Stimulated activated naive CD8-positive, alpha-beta T cell treated with anti-CD3 and anti-CD28 coated beads, Interleukin-15, Interleukin-2, amounts not matched to agents 100 U/mL and 50 U/mL, for 24 hours (primary cell): ENCODE measurements at regions not wholly inside any gene's neighbourhood (a gene's known extent, or its start where the extent isn't known, plus 50 kb on each side); places are given as distances from the start of the nearest gene placed in this dataset.

ENCODE experiments used
- ATAC-seq: fragments of 150-1000 bp; cut with Tn5 transposase; one replicate; pipeline ENCODE4 v1.10.0; 2021
- DNase-seq: peaks from one replicate; pipeline ENCODE4 v3.0.0; 2021

DNA sequence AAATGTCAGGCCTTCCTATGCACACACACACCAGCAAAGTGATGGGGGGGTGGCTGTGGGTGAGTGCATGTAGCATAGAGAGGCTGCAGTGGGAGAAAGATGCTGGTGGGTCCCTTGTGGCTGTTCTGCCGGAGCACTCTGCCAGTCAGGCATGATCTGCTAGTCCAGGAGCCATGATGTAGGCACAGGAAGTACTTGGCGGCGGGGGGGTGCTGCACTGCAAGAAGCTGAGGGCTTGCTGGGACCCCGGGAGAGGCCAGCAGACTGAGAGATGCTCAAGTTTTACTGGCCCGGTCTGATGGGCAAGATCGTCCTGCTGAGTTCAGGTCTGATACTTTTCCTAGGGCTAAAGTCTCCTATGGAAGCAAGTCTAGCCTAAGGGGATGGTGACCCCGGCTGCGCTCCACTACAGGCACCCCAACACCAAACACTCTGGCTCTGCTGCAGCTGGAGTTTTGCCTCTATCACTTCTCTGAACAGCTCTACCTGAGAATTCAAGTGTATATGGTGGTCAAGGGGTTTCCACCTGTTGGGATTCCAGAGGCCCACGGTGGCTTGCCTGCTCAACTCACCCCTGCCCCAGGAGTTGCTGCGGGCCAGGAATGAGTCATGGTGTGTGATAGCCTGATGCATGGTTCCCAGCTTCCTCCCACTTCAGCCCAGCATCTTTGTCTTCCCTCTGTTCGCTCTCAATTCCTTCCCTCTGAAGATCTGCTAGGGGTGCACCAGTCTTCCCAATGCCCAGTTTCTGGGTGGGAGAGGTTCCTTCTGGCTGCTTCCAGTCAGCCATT is 971.8 kb upstream of the ADGRB3 start:
- DNase-seq = no peak

GRCh38 chr6:67653561-67653960 is 981.5 kb upstream of the ADGRB3 start:
- DNase-seq (no peak), ATAC-seq (no peak)

More for the DNA sequence above, 971.8 kb upstream of the ADGRB3 start:
- no peak for ATAC-seq

GRCh38 chr6:67646550-67646949 is 988.5 kb upstream of the ADGRB3 start:
- DNase-seq = no peak
- ATAC-seq = no peak

GRCh38 chr6:67643281-67643680 is 991.8 kb upstream of the ADGRB3 start:
- no peak for DNase-seq
- ATAC-seq = no peak

GRCh38 chr6:67642582-67642981 is 992.5 kb upstream of the ADGRB3 start:
- no peak for ATAC-seq
- DNase-seq = no peak

DNA sequence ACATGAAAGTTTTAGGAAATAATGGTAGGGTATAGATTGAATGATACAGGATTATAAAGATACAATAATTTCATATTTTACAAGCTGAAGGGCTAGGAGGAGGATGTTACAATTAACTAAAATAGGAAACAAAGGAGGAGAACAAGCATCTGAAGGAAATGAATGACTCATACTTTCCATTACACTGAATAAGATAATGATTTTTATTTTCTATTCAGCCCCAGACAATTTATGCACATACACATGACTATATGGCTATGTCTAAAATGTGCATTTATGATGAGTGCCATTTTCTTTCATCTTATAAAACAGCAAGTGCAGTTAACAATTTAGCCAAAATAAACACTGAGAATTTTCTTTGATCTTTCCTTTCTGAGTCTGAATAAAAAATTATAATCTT is 994.6 kb upstream of the ADGRB3 start:
- DNase-seq (no peak), ATAC-seq (no peak)

DNA sequence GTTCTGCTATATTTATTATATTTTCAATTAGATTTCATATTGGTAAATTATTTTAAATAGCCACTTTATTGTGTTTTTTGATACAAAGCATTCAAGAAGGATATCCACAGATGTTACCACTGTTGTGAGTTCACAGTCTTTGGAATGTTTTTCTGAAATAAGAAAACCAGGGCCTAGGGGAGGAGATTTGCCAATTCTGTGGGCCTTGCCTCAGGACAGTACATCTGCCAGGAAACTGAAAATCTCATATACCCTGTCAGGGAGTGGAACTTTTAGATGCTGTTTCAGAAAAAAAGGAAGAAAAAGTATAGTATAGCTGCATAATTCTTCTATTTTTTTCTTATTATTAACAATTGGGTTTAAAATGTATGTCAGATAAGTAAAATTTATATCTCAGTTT is 995.9 kb upstream of the ADGRB3 start:
- no peak for DNase-seq
- ATAC-seq = no peak

DNA sequence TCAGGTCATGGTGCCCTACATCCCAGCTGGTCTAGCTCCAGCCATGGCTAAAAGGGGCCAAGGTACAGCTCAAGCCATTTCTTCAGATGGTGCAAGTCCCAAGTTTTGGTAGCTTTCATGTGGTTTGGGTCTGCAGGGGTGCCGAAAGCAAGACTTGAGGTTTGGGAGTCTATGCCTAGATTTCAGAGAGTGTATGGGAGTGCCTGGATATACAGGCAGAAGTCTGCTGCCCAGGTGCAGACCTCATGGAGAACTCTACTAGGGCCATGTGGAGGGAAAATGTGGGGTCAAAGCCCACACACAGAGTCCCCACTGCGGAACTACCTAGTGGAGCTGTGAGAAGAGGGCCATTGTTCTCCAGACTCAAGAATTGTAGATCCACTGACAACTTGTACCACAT is 1000.9 kb upstream of the ADGRB3 start:
- ATAC-seq (no peak), DNase-seq (no peak)

- no peak for ATAC-seq
- no peak for DNase-seq
Measured at GRCh38 chr6:67633058-67633457, 1002.0 kb upstream of the ADGRB3 start.

DNA sequence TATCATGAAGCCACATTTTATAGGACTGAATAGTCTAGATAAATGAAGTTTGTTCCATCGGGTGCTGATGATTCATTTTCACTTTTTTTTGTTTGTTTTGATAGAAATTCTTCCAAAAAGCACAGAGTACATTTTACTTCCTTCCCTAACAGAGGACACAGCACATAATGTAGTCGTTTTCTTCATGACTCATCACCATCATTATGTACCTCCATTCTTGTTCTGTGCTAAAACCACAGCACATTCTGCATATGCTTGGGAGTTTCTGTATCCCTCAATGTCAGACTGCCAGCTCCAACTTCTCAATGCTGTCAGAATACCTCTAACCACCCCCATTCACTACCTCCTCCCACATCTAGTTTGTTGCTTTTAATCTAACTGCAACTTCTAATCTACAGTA is 1004.9 kb upstream of the ADGRB3 start:
- ATAC-seq = no peak
- DNase-seq = no peak

GRCh38 chr6:67629258-67629657 is 1005.8 kb upstream of the ADGRB3 start:
- ATAC-seq (no peak), DNase-seq (no peak)

DNA sequence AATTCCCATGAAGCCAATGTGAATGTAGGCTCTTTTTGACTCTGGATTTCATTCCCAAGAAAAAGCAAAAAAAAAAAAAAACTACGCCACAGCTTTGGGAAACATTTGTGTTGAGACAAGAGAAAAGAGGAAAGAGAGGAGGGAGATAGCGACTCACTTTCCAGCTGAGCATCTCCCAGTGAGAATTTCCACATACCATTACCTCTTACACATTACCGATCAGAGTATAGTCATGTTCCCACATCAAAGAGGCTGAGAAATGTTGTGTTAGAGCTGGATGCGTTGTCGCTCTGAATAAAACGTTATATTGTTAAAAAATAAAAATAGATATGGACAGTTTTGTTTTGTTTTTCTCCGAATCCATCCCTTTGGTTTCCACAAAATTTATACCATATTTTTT is 1019.3 kb upstream of the ADGRB3 start:
- ATAC-seq (no peak), DNase-seq (no peak)

GRCh38 chr6:67608099-67608749 is 1026.9 kb upstream of the ADGRB3 start:
- DNase-seq (no peak), ATAC-seq (no peak)

DNA sequence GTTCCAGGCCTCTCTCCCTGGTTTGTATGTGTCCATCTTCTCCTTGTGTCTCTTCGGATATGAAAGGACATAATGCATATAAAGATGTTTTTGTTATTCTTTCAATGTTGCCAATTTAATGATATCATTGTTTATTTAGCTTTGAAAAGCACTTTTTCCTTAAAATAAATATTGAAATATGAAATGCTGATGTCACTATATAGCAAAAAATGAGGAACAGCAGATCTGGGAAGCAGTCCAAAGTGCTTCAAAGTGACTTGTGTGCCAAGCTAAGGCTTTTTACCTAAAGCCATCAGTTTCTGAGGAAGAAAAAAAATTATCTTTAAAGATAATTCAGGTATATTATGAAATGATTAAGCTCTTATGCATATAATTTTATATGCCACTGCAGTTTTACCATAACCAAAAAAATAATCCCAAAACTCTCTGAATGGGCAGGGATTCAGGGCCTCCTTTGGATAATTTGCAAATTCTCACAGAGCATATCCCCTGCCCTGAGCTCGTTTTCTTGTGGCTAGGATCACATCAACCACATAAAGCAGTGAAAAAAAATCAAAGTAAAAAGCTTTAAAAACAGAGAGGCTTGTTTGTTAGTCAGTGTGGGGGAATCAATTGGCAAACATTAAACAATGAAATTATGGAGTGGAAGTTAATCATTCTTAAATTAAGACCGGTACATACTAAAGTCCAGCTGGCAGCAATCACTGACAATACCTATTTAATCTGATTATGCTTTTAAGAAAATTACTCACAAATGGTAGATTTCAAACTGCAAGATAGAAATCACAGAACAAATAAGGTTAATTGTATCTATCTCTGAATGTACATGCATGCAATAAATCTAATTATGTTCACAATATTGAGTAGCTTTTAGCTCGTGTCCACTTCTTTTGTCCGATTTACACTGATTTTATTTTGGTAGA is 1027.9 kb upstream of the ADGRB3 start:
- ATAC-seq = no peak

GRCh38 chr6:67594366-67594765 is 1040.7 kb upstream of the ADGRB3 start:
- ATAC-seq (no peak), DNase-seq (no peak)

More for the DNA sequence above, 1027.9 kb upstream of the ADGRB3 start:
- no peak for DNase-seq

GRCh38 chr6:67593247-67593646 is 1041.8 kb upstream of the ADGRB3 start:
- DNase-seq (no peak), ATAC-seq (no peak)

GRCh38 chr6:67591910-67592309 is 1043.2 kb upstream of the ADGRB3 start:
- no peak for ATAC-seq
- no peak for DNase-seq

GRCh38 chr6:67567842-67568241 is 1067.2 kb upstream of the ADGRB3 start:
- DNase-seq (no peak), ATAC-seq (no peak)

- no peak for DNase-seq
- no peak for ATAC-seq
Measured at GRCh38 chr6:67563671-67564070, 1071.4 kb upstream of the ADGRB3 start.

DNA sequence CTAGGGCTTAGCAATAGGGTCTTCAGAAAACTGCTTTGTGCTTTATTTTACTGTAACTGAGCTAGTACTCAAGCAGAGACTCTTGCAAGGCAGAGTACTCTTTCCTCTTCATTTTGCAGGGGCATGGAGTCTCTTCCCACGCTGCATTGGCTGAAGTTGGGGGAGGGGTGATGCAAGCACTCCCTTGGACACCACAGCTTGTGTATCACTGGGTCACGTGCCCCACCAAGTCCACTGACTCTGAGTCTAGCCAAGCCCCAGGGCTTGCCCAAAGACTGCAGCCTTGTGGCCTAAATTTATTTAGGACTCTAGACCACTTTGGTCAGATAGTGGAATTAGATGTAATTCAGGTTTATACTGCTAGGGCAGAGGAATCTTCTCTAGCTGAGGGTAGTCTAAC is 1075.0 kb upstream of the ADGRB3 start:
- DNase-seq = no peak
- ATAC-seq = no peak

- ATAC-seq = no peak
- DNase-seq = no peak
Measured at GRCh38 chr6:67558985-67559384, 1076.1 kb upstream of the ADGRB3 start.

DNA sequence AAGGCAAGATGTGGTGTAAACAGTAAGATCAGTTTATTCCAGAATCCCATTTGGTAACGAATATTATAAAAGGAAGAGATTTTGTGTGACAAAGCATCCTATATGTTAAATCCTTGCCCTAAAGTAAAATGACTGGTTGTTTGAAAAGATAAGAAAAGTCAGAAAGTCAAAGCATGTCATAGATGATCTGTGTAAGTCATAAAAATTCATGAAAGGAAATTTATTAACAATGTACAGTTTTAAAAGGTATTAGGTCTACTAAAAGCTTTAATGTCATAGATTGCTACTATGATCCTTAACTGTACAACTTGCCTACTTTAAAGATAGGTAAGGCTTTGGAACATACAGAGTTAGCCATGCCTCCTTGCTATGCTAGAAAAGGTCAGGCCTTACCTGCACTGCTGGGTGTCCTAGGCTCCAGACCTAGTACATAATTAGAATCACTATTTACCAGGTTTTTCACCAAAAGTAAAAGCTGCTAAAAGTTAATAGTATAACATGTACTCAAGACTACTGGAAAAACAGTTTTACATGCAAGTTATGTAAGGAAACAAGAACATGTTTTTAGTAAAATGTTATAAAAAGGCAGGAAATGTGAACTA is 1090.1 kb upstream of the ADGRB3 start:
- ATAC-seq (no peak), DNase-seq (no peak)
